ENCODE measurements at regions not wholly inside any gene's neighbourhood (a gene's known extent, or its start where the extent isn't known, plus 50 kb on each side); places are given as distances from the start of the nearest gene placed in this dataset.
A peak's percentile ranks its signal among the peaks of the same experiment; 100 is the strongest.

DNA sequence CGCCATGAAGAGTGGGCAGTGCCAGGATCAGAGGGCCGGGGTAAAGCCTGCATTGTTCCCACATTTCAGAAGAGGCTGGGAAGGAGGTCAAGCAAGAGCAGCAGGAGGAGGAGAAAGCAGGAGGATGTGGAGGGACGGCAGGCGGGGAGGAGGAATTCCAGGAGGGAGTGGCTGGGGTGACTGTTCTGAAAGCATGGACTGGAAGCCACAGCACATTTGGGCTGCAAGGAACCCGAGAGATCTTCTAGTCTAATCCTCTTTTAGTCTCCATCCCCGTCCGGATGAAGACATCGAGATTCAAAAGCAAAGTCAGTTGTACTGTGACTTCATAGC is 76.9 kb downstream of the FAM50B start:
- peak overlapping the region in 3 of 10 donors; percentile 15 to 28 (median 19) for H3K4me3 ChIP-seq
- ATAC-seq = peak; percentile 69 to 83 (median 74)
- 30 to 37% methylated on average over 8 of the region's 8 CpGs for WGBS, 2 donors
- intact Hi-C loops (cut with DNase I) = no loop called here
- no peaks in the 10 kb centered on the region for H3K27me3 ChIP-seq
- no peak for TF ChIP-seq CTCF (IDR thresholded peaks at IDR 0.05)
- H3K27ac ChIP-seq = peak overlapping the region in 8 of 10 donors; percentile 35 to 73 (median 67)
- peaks cover 0 to 43% (median 9%) of the 10 kb centered on the region in 9 donors for H3K4me1 ChIP-seq
- H3K9me3 ChIP-seq = no peaks in the 10 kb centered on the region
- H3K36me3 ChIP-seq = no peaks in the 10 kb centered on the region
- DNase-seq = peak in 1 of 2 donors; percentile 46

DNA sequence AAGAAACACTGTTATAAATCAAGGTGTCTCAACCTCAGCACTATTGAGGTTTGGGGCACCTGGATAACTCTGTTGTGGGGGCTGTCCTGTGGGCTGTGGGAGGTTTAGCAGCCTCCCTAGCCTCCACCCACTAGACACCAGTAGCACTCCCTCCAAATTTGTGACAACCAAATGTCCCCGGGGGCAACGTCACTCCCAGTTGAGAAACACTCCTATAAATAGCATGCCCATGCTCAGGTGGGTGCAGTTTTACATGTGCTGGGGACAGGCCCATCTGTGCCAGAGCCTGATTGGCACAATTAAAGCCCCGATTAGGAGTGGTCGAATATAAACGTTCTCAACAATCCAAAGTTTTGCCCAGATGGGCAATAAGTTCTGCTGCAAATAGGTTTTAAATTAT is 78.9 kb downstream of the FAM50B start:
- H3K27ac ChIP-seq = peak overlapping the region in 2 of 10 donors; percentile 10 to 56
- no peaks in the 10 kb centered on the region for H3K36me3 ChIP-seq
- peaks cover 0 to 47% (median 9%) of the 10 kb centered on the region in 9 donors for H3K4me1 ChIP-seq
- no peak for TF ChIP-seq CTCF (IDR thresholded peaks at IDR 0.05)
- intact Hi-C loops (cut with DNase I) = no loop called here
- no peaks in the 10 kb centered on the region for H3K27me3 ChIP-seq
- WGBS, 2 donors = 32 to 50% methylated on average over 5 of the region's 5 CpGs
- no peak overlapping the region for H3K4me3 ChIP-seq
- no peak for DNase-seq
- ATAC-seq = peak in 2 of 8 donors; percentile 22 to 49
- no peaks in the 10 kb centered on the region for H3K9me3 ChIP-seq

DNA sequence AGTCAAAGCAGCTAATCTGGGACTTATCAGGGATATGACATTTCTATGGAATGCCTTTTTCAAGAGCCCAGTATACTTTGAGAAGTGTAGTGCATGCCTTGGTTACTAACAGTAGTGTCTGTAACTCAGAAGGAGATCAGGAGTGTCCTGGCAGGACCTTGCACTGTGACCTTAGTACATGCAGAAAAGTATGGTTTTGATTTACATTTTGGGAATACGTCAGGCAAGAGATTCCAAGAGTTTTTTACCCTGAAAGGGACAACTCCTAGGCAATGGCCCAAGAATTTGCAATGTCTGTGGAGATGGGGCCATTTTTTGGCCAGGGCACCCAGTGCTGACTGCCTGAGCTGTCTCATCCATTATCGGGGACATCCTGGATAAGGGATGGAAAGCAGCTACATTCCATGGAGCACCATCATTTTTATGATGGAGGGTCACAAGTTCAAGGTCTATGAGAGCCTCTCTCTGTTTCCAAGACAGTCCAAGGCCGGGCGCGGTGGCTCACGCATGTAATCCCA is 80.2 kb downstream of the FAM50B start:
- intact Hi-C loops (cut with DNase I) = no loop called here
- H3K4me1 ChIP-seq = peaks cover 0 to 40% (median 9%) of the 10 kb centered on the region in 9 donors
- peak in 1 of 8 donors; percentile 50 for ATAC-seq

DNA sequence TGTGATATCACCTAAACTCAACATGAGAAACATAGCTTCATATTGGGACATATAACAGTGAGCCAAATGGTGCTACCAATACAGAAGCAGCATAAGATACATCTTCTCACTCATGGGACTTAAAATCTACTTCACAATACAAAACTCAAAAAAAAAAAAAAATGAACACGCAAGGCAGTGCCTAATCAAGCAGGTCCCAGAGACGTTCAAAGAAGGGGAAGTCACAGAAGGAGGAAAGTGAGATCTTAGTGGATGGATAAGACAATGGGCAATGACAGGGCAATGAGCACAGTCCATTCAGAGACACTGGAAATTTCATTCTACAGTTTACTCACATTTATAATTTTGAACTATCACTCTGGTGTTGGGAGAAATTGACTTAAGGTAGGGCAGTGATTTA is 88.3 kb downstream of the FAM50B start:
- peaks cover 0 to 6% (median 0%) of the 10 kb centered on the region in 9 donors for H3K4me1 ChIP-seq
- intact Hi-C loops (cut with DNase I) = loop anchor here in 2 of 10 donors (5.0 to 10.0 kb wide), 3 partner anchors 53 to 195 kb away; no protein-coding TSS in a partner anchor
- H3K9me3 ChIP-seq = no peaks in the 10 kb centered on the region
- no peak for DNase-seq
- no peak overlapping the region for H3K4me3 ChIP-seq
- WGBS, 2 donors = 83 to 86% methylated on average over 2 of the region's 2 CpGs
- ATAC-seq = no peak
- H3K36me3 ChIP-seq = no peaks in the 10 kb centered on the region
- no peak overlapping the region for H3K27ac ChIP-seq
- TF ChIP-seq CTCF (IDR thresholded peaks at IDR 0.05) = no peak
- peaks cover 0 to 21% (median 0%) of the 10 kb centered on the region in 7 donors for H3K27me3 ChIP-seq

More for the DNA sequence above, 80.2 kb downstream of the FAM50B start:
- no peaks in the 10 kb centered on the region for H3K27me3 ChIP-seq
- peak overlapping the region in 5 of 10 donors; percentile 5 to 56 (median 14) for H3K27ac ChIP-seq
- WGBS, 2 donors = 74 to 77% methylated on average over 6 of the region's 6 CpGs
- no peaks in the 10 kb centered on the region for H3K36me3 ChIP-seq
- H3K9me3 ChIP-seq = no peaks in the 10 kb centered on the region
- DNase-seq = no peak
- no peak overlapping the region for H3K4me3 ChIP-seq
- no peak for TF ChIP-seq CTCF (IDR thresholded peaks at IDR 0.05)

All from heart right ventricle (tissue), 16 donors.